GM19025 (cell line): ENCODE measurements at regions not wholly inside any gene's neighbourhood (a gene's known extent, or its start where the extent isn't known, plus 50 kb on each side); places are given as distances from the start of the nearest gene placed in this dataset.

Experiments
- ATAC-seq: cut with Tn5 transposase; IDR thresholded peaks from one replicate; pipeline ENCODE4 v1.9.1; 2021; ENCODE audit warnings: mild to moderate bottlenecking, low read depth, moderate library complexity; ENCODE audit not compliant: unreplicated experiment

DNA sequence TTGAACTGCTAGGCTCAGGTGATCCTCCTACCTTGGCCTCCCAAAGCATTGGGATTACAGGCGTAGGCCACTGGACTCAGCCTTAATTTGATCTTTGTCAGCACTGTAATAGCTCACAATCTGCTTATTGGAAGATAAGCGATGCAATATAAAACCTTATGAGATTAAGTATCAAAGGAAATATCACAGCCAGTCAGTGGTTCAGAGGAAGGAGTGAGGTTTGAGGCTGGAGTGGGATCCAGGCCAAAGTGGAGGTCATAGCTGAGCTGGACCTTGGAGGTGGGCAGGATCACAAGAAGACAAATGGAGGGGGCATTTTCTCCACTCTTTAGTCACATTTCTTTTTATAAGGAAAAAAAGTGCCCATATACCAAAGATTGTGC lies 228.5 kb downstream of the RHOU start:
- ATAC-seq: no peak

DNA sequence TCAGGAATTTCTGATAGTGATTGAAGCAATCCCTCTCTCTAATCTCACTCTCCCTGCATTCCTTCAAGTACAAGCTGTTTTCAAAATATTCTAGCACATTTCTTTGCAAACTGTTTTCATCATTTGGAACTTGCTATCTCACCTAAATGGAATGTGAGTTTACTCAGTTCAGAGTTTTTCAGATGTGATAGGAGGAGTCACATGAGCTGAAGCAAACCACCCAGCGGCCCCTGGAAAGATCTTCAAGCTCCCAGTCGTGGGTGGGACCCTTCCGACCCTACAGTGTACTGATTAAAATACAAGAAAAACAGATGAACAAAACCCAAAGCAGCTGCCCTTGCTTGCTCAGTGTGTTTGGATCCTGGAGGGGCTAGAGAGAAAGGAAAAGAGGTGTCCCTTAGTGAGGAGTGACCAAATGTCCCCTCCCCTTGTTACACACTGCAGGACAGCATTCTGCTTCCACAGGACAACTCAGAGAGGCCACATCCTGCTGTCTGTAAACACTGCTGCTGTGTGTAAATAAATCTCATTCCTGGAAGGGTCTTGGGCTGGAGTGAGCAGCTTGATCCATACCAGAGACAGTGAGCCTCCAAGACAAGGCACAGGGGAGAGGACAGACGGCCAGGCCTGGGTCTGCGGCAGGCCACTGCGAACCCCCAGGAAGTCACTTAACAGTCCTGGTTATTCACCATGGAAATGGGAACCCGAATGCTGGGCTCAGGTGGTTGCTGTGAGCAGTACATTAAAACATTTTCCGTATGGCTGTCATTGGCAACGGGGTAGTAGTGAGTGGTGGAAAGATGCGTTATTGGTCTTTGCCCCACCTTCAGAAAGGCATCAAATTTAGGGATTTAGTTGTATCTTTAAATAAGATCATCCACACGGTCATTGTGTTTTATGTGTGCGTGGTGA lies 229.2 kb downstream of the RHOU start:
- ATAC-seq: no peak

DNA sequence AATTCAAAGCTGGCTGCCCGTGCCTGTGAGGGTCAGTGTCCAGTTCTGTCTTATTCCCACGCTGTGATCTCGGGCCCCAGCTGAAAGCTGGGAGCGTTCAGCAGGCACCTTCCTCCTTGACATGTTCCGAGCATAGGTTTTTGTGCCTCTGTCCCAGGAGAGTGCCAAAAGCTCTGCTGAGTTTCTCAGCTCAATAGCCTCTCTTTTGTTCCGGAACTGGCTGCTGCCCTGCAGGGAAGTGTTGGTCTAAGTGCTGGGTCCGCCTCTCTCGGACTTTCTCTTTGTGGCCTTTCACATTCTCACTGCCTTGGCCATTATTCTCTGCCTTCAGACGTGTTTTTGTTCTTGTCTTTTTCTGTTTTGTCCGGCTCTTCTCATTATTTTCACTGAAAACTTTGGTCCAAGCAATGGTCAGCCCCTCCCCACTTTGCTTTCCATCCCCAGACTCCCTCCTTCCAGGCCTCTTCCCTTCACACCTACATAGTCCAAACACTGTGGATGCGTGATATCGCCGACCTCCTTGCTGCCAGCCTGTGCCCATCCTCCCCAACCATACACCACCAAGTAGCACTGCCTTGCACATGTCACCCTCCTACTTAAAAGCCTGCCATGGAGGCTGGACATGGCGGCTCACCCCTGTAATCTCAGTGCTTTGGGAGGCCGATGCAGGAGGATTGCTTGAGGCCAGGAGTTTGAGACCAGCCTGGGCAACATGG lies 233.8 kb downstream of the RHOU start:
- ATAC-seq: no peak

DNA sequence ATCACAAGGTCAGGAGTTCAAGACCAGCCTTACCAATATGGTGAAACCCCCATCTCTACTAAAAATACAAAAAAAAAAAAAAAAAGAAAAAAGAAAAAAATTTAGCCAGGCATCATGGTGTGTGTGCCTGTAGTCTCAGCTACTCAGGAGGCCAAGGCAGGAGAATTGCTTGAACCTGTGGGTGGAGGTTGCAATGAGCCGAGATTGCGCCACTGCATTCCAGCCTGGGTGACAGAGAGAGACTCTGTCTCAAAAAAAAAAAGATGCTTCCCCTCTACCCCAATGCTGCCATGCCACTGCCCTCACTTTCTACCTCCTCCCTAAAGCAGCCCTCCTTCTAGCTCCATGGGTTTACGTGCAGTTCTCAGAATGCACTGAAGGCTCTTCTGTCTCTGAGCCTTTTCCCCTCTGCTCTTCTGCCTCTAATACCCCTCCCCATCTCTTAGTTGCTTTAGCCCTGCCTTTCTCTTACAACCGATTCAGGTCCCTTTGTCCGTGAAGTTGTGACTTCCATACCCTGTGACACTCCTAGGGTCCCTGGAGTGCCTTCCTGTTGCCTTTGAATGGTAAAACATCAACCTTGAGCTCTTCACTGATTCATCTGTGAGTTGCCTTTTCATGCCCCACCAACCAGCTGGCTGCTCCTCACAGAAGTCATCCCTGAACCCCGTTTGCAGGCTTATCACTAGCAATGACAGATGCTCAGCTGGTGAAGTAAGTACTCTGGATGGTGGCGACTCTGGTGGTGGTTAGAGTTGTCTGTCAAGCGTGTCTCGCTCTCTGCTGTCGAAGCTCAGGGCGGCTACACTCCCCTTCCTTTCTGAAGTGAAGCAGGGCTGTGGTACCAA lies 234.9 kb downstream of the RHOU start:
- ATAC-seq: no peak

DNA sequence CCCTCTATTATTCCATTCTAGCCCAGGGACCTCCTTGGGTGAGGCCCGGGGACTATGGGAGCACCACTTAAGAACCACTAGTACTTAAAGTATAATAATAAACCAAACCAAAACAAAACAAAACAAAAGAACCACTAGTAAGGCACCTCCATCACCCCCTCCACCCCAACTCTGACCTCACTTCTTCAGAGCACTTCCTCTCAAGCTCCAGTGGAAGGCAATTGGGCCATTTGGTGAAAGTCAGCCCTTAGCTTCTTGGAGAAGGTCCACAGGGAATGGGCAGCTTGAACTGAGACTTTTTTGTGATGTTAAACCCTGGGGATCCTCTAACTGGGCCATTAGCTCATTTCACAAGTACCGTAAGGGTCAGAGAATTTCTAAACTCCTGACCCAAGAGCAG lies 237.3 kb downstream of the RHOU start:
- no peak for ATAC-seq

DNA sequence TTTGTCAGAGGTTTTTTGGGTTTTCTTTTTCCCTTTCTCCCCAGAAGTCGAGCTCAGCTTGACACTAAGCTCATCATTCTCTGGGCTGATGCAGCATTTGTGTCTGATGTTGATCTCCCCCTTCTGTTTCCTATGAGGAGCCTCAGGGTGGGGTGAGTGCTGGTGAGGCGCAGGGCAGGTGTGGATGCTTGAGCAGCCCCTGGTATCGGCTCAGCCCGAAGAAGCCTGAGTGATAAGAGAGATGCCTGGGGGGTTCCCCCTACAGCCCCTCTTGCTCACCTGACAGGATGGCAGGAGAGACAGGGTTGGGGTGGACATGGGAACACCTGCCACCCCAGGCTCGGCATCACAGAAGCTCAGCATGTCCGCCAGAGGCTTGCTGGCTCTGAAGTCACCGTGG lies 239.0 kb downstream of the RHOU start:
- no peak for ATAC-seq

DNA sequence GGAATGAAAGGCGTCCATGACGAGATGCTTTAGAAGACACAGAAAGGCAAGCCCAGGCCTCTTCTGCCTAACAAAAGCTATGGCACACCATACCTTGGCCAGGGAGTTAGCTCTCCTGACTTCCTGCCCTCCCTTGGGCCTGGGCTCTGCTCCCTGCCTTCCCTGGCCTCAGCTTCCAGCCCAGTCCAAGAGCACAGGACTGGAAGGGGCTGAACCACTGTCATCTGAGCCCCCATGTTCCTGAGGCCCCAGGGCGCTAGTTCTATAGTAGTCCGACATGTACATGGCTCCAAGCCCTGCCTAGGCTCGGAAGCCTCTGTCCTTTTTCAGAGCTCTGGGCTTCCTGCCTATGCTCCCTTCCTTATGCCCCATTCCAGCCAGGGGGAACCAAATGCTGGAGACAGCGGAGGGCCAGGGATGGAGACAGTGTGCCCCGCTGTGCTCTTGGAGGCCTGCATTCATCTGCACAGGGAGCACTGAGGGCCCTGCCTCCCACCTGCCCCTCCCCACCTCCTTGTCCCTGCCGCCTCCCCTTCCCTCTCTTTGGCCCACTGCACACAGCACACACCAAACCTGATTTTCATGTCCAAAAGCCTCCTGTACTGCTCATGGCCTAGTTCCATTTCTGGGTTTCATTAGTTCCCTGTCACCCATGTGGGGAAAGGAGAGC lies 240.1 kb downstream of the RHOU start:
- no peak for ATAC-seq

DNA sequence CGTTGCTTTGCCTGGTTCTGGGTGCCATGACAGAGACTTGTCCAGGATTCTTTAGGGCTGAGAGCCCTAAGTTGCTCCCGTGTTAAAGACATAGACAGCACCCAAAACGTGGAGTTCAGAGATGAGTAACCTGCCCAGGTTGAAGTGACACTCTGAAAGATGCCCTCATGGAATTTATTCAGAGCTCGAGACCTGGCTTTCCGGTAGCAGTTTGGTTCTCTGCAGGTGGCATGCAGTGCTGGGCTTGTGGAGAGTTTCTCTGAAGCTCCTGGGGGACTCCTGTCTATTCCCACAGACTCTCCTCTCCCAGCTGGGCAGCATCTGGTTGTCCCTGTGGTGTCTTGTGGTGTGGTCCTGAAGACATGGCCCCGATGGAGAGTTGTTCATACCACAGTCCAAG lies 241.0 kb downstream of the RHOU start:
- ATAC-seq: no peak

DNA sequence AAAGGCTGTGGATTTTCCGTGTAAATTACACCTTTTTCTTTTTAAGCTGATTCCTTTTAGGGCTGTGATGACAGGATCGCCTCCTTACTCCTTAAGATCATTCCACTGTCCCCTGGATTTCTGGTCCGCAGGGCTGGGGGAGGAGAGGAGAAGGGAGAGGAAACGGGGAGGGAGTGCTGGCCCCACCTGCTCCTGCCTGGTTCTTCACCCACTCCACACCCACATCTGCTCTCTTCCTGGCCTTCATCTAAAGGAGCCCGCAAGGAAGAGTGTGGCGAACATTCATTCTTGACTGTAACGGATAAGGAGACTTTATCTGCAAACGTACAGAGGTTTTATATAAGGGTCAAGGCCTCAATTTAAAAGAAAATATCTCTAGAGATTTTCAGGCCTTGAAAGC lies 242.0 kb downstream of the RHOU start:
- no peak for ATAC-seq

DNA sequence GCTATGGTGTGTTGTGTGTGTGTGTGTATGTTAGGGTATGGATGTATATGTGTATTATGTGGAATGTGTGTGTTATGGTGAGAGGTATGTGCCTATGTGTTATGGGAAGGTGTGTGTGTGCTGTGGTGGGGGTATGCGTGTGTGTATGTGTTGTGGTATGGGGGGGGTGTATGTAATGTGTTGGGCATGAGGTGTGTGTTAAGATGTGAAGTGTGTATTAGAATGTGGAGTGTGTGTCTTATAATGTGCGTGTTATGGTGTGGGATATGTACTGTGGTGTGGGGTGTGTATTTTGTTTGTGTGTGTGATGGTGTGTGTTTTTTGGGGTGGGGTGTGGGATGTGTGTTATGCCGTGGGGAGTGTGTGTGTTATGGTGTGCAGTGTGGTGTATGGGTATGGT lies 242.5 kb downstream of the RHOU start:
- no peak for ATAC-seq

DNA sequence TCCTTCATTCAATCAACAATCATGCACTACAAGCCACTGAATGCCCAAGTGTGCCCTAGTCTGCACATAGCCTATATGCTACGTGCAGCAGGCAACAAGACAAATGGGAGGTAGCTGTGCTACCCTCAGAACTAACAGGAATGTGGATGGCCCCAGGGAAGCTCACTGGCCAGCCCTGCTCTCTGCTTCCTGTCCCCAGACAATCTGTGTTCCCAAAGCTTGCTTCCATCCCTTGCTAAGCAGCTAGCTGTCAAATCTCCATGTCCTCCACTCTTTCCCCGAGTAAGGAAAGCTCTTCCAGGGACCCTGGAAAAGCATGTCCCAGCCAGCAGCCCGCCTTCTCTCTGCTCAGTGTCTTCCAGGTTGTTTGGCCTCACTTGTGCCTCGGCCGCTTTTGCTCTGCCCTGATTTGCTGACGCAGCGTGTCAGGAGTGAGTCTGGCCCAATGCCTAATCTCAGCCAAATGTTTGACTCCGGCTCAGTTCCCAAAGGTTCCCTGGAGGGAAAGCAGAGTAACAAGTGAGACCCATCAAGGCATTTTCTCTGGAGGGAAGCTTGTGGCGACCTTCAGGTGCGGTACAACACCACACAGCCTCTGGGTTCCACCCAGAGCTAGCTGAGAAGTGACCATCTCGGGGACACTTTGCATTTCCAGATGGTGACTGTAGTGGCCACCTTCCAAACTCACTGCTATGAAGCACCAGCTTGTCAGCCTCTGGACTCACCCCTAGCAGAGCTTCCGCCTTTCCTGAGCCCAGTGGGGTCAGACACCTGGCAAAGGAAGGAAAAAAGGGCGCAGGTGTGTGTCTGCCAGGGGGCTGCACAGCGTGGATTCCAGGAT lies 243.4 kb downstream of the RHOU start:
- ATAC-seq: no peak

DNA sequence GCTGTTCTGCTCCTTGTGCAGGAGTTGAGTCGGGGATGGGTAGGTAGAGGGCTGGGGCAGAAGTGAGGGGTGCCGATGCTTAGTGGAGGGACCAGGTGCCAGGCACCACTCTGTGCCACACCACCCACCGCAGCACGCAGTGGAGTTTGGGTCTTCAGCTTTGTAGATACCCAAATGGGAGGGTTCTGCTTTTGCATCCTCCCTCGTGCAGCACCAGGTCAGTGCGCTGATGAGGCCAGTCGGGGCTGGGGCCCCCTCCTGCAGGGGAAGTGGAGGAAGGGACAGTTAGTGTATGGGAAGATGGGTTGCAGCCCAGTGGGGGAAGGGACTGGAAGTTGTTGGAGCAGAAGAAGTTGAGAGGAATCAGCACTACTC lies 244.0 kb downstream of the RHOU start:
- ATAC-seq: no peak

DNA sequence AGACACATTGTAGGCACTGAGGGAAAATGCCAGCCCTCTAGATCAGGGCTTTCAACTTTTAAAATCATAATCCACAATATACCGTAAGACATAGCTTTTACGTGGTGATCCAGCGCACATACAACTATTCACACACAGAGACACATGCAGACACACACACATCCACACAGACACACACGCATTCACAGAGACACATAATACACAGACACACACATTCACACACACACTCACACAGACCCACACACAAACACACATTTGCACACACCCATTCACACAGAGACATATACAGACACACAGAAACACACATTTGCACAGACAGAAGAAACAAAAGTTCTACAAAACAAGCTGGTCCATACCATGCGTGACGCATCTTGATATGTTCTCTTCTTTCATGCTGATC lies 244.5 kb downstream of the RHOU start:
- ATAC-seq: no peak

DNA sequence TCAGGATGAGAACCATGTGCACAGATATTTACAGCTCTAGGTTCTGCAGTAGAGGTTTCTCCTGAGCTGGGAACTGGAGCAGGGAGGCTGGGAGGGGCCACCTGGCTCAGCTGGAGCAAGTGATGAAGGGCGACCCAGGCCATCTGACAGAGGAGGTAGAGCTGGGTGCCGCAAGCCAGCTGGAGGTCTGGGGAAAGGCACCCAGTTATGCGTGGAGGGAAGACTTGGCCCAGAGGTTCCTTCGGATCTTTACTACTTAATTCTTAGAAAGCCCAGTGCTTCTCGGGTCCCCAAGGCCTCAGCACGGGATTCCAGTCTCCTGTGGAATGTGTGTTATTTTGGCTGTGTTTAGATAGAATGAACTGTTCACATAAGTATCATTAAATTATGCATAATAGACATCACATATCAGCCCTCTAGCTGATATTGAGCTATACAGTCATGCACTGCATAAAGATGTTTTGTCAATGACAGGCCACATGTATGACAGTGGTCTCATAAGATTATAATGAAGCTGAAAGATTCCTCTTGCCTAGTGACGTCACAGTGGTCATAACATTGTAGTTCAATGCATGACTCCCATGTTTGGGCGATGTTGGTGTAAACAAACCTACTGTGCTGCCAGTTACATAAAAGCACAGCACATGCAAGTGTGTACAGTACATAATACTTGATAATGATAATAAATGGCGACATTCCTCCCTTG lies 245.1 kb downstream of the RHOU start:
- no peak for ATAC-seq

DNA sequence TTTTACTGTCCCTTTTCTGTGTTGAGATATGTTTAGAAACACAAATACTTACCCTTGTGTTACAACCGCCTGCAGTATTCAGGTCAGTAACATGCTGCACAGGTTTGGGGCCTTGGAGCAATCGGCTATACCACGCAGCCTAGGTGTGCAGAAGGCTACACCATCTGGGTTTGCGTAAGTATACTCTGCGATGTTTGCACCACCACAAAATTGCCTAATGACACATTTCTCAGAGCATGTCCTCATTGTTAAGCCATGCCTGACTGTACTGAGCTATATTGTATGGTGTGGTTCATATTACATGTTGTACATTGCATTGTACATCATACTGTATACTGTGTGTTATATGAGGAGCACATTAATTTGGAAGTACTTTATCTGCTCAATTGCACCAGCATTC lies 247.4 kb downstream of the RHOU start:
- no peak for ATAC-seq

DNA sequence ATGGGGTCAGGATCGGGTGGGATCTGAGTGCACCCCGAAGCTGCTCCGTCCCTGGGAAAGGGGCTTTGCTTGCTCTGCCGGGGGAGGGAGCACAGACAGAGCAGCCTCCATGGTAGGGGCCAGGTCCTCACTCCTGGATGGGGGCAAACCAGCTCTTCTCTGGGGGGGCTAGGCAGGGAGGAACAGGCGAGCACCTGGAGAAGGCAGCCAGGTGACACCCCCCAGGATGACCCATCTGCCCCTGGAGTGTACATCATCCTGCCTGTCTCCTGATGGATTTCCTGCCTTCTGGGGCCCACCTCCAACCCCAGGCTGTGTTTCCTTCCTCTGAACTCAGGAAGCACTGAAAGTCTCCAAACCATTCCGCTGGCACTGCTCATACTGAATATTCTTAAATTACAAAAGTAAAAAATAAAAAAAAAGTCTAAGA lies 248.0 kb downstream of the RHOU start:
- no peak for ATAC-seq

DNA sequence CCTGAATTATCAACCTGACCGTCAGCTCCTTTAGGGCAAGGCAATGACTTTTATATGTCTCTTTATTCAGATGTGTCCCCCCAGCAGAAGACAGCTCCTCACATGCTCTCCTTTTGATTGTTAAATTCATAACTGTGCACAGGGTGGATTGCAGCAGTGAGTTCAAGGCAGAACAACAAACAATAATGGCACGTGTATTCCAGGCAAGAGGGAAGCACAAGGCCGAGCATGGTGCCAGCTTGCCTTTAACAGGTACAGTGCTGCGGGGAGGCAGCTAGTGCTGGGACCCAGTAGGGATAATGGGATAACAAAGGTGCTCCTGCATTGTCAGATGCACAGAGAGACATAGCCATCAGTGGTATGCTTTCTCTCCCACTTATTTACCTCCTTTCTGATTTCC lies 248.4 kb downstream of the RHOU start:
- no peak for ATAC-seq

DNA sequence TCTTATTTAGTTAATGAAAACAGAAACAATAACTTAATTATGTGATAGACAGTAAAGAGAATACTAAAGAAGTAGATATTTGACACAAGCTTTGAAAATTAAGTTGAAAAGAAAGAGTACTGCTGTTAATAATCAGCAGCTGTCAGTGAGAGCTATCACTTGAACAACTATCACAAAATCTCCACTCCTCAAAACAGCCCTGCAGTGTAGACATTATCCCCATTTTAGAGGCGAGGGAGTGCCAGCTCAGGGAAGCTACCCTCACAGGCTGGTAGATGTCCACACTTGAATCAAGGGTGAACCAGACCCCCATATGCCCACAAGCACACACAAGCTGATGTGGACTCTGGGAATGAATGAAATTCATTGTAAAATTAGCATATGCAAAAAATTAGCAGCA lies 248.8 kb downstream of the RHOU start:
- ATAC-seq: no peak
